Dedifferentiated amniotic fluid mesenchymal stem cell (primary cell): ENCODE measurements at regions not wholly inside any gene's neighbourhood (a gene's known extent, or its start where the extent isn't known, plus 50 kb on each side); places are given as distances from the start of the nearest gene placed in this dataset.
"Not testable (repeated sequence)": the region's sequence is repeated elsewhere in the genome, so short reads cannot be mapped to it uniquely, and the experiment has no call there.

Source experiments
- DNase-seq: peaks from one replicate; pipeline ENCODE4 v3.0.0-alpha.2; 2016; ENCODE audit errors: extremely low spot score

DNA sequence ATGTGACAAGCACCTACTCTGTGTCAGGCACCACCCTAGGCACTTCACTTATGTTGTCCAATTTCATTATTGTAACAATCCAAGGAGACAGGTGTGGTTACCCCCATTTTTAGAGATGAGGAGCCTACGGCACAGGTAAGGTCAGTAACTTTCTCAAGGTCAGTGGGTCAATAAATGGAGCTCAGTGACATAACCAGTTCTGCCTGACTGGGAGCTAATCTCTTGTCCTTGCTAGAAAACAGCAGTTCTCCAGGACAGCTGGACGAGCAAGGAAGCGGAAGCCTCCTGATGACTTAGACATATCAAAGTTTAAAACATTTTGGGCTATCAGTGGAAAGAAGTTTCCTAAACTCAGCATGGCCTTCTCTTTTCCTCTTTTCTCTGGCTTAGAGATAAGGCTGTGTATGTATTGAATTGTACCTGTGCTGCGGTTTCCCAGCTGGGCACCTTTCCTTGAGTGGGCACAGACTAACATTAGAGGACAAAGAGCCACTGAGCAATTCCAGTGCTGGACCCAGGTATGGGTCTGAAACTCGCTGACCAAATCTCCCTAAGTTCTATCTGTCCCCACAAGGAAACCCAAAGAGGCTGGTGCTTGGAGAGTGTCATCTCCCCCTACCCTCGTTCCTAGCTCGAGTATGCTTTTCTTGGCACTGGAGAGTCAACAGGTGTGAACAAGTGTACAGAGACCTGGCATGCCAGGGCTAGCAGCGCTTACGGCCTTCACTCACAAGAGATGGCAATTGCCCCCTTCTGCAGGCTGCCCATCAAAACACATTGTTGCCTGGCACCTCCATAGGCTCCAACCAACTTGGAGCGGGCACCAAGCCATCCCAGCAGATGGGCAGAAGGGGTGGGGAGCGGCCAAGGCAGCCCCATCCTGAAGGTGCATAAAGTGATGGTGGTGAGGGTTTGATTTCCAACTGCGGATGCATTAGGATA, 456.1 kb upstream of the PROX1 start:
- DNase-seq = no peak

DNA sequence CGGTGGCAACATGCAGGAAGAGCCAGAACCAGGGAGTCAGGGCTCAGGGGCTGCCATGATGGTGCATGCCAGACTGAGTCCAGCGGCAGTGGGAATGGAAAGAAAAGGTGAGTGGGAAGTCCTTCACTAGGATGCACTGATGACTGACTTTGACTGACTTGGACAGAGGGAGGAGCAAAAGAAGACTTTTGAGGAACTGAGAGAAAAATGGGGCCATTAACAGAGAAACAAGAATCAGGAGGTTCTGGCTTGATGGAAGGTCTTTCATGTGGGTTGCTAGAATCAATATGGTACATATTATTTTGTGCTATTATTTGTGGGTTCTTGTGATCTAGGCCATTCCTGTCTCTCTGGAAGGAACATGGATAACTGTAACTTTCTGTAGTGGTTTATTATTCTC, 454.6 kb upstream of the PROX1 start:
- no peak for DNase-seq

DNA sequence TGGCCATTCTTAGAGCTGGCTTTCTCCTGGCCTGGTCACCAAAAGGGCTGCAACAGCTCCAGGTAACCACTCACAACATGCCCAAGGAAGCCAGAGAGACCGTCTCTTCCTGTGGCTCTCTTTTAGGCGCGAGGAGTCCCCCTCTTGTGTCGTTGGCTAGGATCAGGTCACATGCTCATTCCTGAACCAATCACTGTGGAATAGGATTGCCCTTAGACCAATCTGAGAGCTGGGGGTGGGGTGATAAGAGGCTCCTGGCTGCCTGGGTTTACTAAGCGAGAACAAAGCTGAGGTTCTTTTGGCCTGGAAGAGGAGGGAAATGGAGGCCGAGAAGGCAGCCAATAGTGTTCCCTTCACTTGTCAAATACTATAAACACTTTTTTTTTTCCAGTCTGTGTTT, 452.1 kb upstream of the PROX1 start:
- DNase-seq = no peak

DNA sequence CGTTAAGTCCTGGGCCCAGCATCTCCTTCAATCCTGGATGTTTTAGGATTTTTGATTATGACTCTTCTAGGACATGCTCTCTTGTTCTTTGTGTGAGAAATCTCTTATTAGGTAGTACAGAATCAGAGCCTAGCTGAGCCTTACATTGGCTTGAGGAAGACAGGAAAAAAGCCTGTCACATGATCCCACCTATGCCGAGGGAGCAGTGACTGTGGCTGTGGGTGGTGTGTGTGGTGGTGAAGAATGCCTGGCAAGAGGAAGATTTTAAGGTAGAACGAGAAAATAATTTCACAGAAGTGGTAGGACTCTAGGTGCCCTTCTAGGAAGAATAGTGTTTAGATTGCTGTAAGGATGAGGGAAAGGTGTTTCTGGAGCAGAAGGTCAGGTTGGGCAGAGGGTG, 449.5 kb upstream of the PROX1 start:
- DNase-seq = no peak

DNA sequence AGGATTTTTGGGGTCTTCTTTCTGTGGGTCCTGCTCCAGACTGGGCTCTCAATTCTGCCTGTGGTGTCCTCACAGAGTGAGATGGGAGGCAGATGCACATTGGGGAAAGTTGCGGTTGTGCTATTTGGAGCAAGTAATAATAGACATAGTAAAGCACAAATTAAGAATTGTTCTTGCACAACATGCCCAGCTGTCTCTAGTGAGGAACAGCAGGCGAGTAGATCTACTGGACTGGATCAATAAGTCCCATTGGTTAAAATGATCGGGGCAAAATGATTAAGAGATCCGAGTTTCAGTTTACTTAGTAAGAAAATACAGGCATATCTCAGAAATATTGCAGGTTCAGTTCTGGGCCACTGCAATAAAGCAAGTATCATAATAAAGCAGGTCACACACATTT, 448.3 kb upstream of the PROX1 start:
- no peak for DNase-seq

DNA sequence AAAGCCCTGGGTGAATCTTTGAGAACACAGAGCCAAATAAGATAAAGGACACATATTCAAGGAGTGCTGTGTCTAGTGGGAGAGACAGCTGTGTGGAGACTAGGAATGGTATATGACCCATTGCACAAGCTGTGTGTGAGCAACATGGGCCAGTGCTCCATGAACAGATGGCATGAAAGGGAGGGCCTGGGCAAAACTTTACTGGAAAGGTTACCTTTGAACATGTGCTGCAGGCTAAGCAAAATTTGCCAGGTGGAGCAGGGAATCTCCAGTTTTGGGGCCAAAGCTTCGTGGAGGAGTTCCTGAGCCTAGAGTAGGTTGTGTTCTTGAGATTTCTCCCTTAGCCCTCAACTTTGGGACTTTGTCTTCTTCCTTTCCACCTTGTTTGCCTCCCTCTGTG, 446.1 kb upstream of the PROX1 start:
- no peak for DNase-seq

DNA sequence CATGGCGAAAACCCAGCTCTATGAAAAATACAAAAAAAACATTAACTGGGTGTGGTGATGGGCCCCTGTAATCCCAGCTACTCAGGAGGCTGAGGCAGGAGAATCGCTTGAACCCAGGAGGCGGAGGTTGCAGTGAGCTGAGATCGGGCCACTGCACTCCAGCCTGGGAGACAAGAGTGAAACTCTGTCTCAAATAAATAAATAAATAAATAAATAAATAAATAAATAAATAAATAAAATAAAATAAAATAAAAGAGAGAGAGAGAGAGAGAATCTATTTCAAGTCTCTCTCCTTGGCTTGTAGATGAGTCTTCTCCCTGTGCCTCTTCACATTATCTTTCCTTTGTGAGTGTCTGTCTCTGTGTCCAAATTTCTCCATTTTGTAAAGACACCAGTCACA, 442.6 kb upstream of the PROX1 start:
- DNase-seq = not testable (repeated sequence)

DNA sequence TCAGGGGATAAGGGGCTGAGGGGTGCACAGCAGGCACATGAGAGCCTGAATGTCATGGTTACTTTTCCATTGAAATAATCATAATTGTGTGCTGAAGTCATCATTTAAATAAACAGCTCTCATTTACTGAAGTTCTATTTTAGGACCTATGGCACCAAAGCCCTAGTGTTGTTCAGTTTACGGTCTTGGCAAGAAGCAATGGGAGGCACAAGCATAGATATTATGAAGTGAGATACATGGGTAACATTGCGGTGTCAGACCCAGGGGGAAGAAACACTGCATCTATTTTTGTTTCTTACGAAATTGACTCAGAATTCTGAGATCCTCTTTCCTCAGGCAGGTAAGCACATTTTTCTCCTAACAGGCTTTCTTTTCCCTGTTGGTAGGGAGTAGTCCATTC, 437.8 kb upstream of the PROX1 start:
- DNase-seq = no peak

DNA sequence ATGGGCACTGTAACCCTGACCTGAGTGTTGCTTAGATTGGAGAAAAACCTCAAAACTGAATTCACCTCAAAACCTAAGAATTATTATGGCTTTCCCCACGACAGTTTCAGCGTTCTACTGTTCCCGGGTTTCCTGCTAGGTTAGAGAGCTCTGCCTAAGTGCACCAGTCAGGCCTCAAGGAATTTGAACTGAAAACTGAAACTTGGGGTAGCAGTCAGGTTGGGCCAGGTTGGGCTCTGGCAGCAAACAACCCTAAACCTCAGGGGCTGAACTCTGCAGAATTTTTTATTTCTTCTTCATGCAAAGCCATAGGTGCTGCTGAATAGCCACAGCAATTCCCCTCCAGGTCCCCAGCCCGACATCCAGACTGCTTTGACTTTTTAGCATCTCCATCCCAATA, 437.0 kb upstream of the PROX1 start:
- no peak for DNase-seq

DNA sequence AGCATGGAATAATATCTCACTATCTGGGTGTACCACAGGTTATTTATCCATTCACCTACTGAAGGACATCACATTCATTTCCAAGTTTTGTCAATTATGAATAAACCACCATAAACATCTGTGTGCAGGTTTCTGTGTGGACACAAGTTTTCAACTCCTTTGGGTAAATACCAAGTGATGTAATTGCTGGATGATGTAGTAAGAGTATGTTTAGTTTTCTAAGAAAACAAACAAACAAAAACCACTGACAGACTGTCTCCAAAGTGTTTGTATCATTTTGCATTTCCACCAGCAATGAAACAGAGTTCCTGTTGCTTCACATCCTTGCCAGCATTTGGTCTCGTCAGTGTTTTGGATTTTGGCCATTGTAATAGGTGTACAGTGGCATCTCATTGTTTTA, 435.7 kb upstream of the PROX1 start:
- no peak for DNase-seq

DNA sequence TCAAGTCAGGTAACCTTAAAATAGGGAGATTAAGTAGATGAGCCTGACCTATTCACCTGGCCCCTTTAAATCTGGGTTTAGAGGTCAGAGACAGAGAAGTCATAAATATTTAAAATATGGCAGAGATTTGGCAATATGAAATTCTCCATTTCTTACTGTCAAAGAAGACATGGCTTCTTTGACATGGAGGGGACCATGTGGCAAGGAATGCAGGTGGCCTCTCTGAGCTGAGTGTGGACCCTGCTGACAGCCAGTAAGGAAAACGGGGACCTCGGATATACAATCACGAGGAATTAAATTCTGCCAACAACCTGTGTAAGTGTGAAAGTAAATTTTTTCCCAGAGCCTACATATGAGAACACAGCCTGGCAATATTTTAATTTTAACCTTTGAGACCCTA, 427.5 kb upstream of the PROX1 start:
- DNase-seq = no peak

DNA sequence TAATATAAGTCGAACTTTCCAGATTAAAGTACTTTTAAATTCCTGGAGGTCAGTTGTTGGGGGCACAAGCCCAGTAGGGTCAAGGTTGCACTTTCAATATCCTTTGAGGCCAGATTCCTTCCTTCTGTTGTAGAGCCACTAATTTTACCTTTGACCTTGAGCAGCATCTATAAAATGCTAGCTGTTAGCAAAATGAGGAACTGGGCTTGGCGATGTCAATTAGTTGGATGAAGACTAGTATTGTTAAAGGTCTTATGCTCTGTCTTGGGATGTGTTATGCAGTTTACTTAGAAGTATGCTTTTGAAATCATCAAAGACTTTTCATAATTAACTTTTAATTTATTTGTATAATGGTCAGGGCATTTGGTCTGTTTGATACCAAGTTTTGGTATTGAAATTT, 425.9 kb upstream of the PROX1 start:
- no peak for DNase-seq

DNA sequence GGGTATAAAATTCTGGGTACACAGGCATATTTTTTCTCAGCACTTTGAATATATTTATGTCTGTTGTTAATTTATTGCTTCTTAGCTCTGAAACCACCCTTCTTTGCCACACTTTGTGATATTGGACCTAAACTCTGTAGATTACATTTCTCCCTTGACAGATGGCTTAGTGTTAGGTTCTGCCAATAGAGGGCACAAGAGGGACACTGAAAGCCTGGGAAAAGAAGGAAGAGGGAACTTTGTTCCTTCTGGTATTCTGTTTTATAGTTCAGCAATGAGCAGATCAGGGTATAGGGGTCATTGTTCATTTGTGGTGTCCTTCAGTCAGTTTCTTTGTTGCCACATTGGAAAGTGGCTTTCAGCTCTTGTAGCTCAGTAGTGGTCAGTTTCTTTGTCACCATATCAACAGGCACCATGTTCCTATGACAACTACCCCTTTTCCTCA, 423.5 kb upstream of the PROX1 start:
- no peak for DNase-seq

DNA sequence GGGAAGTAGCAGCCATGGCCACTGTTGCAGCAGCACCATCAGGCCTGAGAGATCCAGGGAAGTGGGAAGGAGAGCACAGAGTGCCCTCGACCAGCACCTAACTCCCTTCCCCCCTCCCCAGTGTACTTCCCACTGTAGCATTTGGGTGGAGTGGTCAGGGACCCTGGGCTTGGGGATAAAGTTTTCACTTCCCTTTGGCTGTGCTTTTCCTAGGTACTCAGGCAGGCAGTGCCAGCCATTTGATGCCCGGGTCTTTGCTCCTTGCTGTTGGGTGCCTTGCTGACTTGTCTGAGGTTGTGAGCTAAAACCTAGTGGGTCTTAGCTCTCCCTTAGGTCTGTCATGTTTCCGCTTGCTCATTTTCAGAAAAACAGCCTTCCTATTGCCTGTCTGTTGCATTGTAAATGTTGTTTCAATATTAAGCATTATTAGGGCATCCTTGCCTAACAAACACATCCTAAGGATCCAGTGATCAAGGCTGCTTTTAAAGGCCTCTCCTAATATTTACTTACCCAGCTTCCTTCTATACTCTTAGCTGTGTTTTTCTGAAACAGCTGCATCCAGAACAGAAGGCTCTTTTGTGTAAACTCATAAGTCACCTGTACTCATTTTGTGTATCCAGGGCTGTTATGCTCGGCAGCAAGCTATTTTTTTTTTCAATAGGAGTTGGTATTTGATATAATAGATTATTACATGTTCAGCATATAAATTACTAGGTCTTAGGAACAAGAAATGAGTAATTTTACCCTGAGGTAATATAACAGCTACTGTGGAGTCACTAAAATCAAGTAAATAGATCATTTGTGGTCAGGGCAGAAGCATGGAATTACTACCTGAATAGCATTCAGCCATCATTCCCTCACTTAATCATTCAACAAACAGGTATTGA, 418.6 kb upstream of the PROX1 start:
- DNase-seq = no peak

DNA sequence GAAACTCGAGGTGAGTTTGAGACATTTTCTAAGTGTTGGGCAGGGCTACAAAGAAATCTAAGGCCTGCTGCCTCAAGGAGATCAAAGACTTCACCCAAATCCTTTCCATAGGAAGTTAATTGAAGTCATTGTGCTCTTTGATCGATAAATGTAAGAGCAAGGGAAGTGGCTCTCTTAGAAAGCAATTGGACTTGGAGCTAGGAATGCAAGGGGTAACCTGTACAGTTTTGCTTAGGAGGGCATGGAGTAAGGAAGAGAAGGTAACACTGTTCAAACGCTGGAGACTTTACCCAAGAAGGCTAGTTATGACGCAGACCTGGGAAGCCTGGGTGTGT, 418.0 kb upstream of the PROX1 start:
- no peak for DNase-seq

DNA sequence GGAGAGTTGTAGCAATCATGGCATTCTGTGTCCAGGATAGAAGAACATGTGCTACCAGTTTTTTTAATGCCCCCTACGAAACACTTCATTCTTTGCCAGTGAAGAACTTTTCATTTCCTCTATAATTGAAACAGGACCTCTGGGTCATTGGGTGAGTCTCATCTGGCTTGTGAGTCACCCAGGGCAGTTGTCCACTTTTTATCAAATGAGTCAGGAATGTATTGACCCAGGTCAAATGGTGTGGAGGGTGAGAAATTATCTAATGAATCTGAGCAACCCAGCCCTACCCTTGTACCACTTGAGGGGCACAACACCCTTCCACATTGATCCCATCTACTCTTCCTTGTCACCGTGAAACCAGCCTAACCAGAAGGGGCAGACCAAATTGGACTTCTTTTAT, 417.3 kb upstream of the PROX1 start:
- no peak for DNase-seq

DNA sequence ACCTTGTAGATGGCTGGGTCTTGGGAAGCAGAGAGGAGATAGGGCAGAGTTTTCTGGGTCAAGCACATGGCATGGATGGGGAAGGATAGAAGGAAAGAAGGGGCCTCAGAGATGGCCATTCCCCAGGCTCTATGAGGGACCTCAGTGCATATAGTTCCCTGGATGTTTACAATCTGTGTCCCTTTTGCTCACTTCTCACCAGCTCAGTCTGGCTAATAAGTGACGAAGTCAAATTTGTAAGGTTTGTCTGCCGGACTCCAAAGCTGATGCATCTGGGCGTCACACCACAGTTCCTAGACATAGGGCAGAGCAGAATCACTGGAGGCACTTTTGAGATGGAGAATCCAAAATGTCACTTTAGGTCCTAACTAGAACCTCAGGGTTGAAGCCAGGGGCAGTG, 416.4 kb upstream of the PROX1 start:
- no peak for DNase-seq

DNA sequence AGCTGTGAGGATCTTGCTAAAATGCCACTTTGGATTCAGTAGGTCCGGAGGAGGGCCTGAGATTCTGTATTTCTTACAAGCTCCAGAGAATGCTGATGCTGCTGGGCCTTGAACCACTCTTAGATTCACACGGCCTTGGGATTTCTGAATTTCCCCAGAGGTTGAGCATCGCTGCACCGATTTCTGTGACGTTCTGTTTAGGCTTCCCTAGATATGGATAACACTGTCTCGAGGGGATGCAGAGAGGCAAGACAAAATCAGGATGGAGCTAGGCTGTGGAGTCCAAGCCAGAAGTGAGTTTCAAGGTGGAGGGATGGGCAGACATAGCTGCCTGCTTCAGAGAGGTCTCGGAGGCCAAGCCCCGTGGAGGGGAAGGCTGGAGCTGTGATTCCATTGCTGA, 415.9 kb upstream of the PROX1 start:
- DNase-seq = no peak

DNA sequence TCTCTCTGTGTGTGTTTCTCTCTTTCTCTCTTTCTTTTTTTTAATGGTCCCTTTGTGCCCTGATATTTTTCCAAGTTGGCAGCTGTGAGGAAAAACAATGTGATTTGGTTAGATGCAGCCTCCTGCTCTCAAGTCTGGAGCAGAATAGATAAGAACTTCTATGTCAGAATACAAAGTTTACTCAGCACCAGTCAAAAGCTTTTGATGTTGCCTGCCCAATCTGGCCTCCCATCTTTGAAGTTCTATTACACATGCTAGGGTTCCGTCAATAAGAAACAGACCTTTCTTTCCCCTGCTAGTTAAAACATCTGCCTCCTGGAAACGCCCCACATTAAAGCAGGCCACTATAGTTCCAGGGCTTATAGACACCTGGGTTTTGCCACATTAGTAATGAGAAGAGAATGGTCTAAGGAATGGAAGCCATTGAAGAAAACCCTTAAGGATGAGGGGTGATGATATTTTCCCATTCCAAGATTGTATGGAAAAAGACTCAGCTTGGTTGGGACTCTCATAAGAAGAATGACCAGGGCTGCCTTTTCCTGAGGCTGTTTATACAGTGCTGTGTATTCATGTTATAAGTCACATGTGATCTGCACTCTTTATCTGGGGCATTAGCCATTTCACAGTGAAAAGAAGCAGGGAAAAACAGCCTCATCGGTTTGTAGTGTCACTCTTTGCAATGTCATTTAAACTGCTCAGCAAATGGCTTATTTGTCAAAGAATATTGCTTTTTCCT, 414.7 kb upstream of the PROX1 start:
- DNase-seq = no peak

DNA sequence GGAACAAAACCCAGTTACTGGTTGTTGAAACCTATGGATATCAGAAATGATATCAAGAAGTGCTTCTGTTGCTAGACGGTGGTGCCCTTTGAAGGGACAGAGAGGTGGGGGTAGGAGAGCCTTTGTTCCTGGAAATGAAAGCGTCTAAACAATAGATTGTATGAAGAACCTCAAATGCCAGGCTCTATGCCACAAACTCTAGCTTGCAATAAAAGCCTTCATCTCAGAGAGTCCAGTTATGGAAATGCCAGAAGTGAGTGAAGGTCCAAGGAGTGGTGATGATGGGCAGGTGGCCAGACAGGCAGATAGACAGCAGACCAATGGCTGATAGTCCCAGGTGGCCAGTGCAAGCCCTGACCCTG, 414.1 kb upstream of the PROX1 start:
- no peak for DNase-seq

DNA sequence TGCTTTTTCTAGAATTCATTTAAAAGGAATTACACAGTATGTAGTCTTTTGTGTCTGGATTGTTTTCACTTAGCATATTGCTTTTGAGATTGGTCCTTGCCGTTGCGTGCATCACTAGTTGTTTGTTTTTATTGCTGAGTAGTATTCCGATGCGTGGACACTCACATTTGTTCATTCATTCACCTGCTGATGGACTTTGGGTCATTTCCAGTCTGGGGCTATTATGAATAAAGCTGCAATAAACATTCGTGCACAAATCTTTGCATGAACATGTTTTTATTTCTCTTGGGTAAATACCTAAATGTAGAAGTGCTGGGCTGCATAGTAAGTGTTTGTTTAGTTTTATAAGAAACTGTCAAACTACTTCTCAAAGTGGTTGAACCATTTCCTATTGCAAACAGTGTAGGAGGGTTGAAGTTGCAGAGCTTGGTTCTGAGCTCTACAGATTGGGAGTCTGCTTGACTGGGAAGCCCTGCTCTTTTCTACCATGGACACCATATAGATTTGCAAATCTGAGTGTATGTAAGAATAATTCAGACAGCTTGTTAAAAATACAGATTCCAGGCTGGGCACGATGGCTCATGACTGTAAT, 404.7 kb upstream of the PROX1 start:
- no peak for DNase-seq

DNA sequence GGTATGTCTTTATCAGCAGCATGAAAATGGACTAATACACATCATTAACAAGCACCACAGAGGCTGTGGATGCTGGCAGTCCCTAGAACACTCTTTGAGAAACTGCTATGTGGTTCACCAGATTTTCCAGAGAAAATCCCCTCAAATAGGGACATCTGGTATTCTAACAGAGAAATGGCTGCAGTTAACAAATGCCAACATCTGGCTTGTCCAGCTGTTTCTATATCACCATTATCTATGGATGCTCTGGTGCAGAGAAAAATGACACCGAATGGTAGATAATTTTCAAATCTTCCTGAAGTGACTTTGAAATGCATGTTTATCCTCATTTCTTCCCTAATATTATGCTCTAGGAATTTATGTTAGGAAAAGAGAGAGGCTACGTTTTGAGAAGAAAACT, 403.5 kb upstream of the PROX1 start:
- no peak for DNase-seq
